NCI-H2196 treated with DMSO at 0.1 percent for 48 hours (cell line): ENCODE measurements at regions not wholly inside any gene's neighbourhood (a gene's known extent, or its start where the extent isn't known, plus 50 kb on each side); places are given as distances from the start of the nearest gene placed in this dataset.

Source experiments
- DNase-seq: peaks from one replicate; lab custom pipeline; 2025; ENCODE audit not compliant: unreplicated experiment; lab: John Stamatoyannopoulos, UW

DNA sequence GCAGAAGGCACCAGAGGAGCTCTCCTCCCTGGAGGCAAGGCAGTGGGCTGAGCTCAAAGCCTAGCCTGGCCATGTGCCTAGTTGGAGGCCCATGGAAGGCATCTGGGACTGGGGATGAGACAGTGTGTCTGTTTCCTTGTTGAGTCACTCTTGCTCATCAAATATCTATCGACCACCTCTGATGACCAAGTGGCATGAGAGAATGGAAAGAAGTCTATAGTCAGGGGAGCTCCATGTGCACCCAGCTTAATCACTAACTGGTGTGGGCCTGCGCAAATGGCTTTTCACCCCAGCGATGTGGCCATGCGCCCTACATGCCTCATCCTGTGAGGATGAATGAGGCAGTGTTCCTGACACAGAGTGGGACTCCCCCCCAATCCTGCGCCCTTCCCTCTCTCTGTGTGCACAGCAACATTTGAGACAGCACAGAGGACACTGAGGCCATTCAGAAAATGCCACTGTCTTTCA, 229.9 kb downstream of the RPS24 start:
- DNase-seq = no peak

DNA sequence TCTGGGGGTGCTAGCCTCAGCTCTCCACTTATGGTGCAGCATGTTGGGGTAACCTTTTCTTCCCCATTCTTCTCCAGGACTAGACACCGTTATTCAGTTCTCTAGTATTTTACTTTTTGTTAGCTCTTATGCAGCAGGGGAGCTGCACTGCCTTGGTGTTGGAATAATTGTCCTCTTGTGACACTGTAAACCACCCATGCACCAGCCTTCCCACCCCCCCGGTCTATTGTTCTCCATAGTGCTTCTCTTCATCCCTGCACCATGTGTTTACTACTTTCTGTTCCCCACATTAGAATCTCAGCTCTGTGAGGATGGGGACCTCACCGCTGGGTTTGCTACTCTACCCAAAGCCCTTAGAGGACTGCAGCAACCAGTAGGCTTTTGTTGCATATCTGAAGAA, 230.7 kb downstream of the RPS24 start:
- no peak for DNase-seq

DNA sequence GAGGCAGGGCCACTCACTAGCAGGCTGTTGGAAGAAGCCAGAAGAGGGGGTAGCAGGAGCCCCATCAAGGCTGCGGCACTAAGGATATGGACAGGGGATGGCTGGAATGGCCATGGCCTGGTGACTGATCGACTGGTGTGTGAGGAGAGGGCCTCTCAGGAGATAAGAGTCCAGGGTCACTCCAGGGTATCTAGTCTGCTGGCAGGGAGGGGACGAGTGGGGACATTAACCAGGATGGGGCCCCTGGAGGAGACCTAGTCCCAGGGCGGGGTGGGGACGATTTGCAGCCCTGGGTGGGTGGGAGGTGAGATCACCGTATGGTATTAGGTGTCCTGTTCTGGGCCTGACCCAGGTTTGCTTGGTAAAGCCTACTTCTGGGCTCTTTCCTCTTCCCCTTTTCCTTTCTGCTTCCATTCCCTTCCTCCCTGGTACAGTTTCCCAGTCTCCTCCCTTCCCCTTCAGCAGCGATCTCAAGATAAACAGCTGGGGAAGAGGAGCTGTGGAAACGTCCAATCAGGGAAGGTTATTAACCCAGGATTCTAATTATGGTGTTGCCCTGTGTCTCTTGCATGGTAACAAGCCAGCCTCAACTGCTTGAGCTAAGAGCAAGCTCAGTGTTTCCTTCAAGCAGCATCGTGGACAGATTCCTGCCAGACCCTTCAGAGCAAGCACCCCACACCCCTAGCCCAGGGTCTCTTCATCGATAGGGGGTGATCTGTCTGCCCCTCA, 233.2 kb downstream of the RPS24 start:
- no peak for DNase-seq

DNA sequence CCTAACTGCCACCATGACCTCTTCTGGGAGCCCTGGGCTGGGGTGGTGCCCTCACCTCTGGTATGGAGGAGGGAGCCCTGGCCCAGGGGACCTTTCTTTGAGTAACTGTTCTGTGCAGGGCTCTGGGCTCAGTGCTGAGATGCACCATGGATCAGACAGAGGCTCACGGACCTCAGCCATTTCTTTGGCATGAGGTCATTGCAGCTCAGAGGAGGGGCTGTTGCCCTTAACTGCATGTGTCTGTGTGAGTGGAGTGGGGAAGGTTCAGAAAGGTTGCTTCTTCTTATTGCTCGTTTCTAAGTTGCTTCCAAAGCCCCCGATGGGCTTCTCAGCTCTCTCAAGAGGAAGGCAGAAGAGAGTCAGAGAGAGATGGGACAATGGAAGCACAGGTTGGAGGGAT, 233.9 kb downstream of the RPS24 start:
- DNase-seq = no peak

DNA sequence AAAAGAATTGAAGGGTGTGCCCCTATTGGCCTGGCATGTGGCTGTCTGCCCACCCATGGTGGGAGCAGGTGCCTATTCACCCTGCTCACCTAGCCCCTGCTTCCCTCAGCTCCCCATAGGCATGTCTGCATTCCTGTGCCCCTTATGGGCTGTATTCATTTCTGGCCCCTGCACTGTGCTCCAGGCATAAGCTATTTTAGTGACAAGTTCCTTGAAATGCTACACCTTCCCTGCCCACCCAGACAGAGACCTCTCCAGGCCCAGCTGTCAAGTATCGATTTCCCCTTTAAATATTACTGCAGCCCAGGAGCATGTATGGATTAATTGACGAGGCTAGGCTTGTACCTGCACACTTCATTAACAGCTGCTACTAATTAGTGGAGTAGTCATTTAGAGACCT, 235.4 kb downstream of the RPS24 start:
- DNase-seq = no peak

DNA sequence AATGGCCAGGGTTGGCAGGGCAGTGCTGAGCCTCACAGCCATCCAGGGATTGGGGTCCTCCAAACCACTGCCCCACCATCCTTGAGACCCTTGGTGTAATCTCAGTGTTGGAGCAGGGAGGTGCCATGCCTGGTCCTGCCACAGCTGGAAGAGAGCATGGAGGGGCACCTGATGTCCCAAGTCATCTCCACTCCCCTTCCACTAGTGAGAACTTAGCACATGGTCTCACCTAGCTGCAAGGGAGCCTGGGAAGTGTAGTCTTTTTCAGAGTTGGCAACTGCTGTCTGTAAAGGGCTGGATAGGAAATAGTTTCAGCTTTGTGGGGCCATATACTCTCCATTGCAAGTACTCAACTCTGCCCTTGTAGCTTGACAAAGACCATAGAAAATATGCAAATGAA, 238.7 kb downstream of the RPS24 start:
- DNase-seq = no peak

DNA sequence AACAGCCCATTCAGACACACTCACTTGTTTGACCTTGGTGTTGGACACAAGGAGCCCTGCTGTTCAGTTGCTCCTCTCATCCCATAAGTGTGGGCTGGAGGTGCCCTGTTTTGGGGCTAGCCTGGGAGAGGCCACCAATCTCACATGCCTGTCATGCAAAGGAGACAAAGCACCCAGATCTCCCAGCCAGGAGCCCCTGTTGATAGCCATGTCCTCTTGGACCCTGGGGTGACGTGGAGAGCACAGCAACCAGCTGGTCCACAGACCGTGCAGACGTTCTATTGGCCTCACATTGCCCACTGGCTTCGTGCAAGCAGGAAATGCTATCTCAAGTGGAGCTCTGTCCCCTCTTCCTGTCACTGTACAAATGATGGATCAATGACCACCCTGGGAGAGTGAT, 240.8 kb downstream of the RPS24 start:
- no peak for DNase-seq

DNA sequence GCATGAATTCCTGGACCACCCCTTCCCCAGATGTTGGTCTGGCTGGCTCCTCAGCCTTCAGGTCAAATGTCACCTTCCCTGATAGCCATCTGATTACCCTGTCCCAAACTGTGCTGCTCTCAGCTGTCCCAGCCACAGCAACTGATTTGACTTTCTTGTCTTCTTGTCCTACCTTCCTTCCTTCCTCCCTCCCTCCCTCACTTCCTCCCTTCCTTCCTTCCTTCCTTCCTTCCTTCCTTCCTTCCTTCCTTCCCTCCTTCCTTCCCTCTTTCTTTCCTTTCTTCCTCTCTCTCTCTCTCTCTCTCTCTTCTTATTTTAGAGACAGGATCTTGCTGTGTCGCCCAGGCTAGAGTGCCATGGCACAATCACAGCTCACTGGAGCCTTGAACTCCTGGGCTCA, 242.5 kb downstream of the RPS24 start:
- DNase-seq = no peak

DNA sequence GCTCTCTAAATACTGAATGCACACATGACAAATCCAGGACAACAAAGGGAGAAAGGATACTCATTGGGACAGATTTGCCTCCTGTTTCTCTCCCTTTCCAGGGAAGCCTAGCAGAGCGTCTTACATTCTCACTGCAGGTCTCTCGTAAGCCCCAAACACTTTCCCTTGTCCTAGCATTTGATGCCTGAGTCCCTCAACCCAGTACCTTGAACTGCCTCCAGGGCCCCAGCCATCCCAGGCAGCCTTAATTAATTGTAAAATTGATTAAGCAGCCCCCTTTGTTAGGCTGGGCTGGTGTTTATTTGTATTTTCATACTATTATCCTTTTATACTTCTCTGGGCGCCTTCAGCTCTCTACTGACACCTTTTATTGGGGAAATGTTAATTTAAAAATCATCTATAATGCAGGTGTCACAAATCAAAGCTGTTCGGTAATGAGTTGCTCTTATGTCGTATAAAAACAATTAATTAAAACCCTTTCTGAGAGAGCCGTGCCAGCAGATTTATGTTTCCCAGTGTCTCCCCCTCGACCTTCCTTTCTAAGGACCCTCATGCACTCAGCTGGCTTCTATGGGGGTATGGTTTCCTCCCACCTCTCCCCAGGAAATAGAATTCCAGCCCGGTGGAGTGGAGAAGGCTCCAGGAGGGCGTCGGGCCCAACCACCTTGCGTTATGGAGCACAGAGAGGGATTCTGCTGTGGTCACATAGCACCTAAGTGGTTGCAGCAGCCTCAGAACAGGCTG, 243.8 kb downstream of the RPS24 start:
- DNase-seq = no peak

DNA sequence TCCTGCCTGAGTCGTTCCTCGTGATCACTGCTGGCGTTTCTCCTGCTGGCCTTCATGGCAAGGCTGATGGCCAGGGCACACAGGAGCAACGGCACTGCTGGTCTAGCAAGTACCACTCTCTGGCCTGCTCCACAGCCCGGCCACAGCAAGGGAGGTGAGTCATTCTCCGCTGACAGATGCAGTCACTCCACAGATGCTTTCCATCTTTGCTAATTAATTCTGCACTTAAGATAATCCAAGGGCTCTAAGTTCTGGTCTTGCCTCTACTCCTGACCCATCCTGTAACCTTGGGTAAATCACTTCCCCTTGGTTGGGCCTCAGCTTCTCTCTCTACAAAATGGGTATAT, 244.4 kb downstream of the RPS24 start:
- no peak for DNase-seq

DNA sequence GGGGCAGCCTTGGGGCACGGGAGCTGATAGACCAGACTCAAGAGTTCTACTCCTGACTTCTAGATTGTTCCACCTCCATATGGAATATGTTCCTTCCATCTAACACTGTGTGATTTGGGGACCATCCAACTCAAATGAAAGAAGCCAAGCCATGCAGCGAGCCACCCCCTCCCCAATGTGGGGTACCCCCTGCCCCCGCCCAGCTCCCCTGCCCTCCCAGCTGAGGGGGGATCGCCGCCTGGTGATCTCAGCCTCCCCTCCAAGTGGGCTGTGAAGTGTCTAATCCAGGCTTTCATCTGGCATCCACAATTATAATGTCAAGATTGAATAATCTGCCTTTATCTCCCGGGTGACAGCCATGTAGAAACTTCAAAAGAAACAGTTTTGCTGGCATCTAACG, 246.1 kb downstream of the RPS24 start:
- no peak for DNase-seq

DNA sequence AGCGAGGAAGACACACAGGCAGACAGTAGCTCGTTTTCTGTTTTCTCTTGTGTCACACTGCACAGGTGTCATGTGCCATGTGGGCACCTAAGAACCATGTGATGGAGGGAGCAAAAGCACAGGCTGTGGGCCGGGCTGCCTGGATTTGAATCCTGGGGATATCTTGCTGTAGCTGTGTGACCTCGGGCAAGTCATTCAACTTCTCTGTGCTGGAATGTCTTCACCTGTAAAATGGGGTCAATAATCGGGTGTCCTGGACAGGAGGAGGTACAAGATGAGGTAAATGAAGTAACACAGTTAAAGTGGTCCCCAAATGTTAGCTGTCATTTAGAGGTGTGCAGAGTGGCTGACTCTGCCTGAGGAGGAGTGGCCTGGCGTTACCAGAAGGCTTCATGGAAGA, 246.9 kb downstream of the RPS24 start:
- DNase-seq = no peak

DNA sequence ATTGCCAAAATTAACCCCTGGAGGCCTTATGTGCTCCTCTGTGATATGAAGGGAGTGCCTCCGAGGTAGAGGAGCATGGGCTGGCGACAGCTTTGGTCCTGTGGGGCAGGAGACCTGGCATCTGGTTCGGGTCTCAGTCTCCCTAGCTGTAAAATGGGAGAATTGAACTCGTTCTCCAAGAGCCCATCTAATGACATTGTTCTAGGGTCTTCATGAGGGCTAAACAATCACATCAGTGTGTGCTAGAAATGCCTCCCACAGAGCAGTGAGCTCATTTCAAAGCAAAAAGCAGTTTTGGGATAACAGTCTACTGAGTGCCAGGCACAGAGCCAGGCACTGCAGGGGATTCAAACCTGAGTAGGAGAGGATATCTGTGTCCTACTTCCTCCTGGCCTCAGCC, 248.0 kb downstream of the RPS24 start:
- no peak for DNase-seq

DNA sequence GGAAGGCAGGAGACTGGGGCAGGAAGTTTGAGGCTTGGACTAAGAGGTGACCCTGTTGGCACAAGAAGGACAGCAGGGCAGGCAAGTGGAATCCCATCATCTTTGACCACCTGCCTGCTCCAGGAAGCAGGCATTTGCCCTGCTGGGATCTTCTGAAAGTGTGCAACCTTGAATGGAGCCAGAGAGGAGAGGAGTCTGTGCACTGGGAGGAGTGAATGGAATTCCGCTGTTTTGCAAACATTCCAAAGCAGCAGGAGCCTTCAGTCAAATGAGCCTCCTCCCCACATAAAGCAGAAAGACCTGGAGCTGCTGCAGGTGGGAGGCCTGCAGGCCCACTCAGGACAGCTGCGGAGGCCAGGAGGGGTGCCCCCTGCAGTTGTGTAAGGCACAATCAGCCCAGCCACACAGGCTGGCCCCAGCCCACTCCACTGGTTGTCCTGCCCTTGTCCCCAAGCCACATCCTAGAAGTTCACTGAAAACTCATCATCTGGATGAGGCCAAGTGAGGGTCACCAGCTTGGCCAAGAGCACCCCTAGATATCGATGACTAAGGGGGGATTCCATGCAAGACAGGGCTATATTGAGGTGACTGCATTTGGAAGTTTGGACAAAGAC, 249.5 kb downstream of the RPS24 start:
- no peak for DNase-seq

DNA sequence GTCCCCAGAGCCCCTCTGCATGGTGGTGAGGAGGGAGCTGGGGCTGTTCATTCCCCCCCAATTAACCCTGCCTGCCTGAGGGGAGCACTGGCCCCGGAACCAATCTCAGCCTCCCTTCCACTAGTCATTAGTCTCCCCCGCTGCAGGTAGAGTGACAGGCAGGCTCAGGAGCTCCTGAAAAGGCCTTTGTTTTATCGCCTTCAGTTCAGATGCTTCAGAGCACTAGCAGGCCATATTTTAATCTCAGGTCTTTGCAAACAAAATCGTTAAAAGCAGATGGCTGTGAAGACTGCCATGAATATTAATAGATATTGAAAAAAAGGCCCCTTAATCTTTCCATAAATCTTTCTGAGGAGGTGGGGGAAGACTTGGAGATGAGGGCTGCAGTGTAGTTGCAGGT, 250.7 kb downstream of the RPS24 start:
- no peak for DNase-seq

DNA sequence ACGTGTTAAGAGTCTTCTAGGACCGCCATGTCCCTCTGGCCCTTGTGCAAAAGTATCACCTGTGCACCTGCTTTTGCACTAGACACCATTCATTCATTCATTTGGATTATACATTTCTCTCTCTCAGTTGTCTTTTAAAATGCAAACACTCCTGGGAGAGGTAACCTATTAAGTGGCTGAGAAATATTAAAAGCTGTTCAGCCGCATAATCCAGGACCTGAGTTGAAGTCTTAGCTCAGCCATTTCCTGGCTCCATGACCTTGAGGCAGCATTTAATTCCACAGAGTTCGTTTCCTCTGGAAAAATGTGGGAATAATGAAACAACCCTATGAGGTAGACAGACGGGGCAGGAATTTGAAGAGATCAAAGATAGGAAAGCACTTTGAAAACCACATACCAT, 251.6 kb downstream of the RPS24 start:
- no peak for DNase-seq

DNA sequence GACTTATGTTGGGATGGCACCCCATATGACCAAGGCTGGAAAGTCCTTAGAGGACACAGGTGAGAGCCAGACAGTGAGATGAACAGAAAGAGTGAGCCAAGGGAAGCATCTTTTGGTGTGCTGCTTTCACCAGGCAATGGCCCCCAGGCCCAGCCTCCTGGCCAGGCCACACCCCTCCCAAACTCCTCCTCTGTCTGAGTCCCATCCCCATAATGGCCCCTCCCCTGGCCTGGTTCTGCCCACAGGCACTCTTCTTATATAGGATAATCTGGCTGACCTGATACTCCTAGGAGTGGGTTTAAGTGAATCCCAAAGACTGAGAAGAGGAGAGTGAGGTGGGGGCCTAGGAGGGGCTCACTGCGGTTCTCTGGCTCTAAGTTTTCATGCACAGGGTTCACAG, 252.5 kb downstream of the RPS24 start:
- no peak for DNase-seq

DNA sequence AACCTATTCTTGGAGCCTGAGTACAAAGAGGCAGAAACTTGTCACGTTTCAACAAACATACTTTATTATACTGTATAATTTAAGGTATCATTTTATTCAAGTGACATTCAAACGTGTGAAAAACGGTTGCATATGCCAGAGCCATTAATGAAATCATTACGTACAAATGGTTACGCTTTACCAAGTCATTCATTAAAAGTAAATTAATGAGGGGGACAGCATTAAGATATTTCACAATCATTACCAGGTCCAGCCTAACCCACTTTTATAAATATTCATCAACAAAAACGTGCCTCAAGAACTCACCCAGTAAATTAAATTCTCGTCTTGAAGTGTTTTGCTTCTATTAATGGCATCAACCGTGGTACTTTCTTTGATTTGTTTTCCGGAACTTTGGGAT, 253.0 kb downstream of the RPS24 start:
- no peak for DNase-seq

DNA sequence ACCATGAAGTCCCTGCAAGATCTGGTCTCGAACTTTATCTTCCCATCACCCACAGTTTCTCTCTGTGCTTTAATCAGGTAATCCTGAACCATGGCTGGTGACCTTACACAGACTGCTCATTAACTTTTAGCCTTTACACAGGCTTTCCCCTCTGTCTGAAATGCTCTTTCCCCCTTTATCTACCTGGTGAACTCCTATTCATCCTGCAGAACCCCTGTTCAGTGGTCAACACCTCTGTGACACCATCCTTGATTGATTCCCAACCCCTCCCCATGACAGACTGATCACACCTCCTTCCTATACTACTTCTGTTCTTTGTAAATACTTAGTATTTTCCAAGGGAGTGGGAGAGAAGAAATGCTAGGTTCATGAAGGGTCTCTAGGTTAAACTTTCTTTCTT, 254.0 kb downstream of the RPS24 start:
- no peak for DNase-seq

DNA sequence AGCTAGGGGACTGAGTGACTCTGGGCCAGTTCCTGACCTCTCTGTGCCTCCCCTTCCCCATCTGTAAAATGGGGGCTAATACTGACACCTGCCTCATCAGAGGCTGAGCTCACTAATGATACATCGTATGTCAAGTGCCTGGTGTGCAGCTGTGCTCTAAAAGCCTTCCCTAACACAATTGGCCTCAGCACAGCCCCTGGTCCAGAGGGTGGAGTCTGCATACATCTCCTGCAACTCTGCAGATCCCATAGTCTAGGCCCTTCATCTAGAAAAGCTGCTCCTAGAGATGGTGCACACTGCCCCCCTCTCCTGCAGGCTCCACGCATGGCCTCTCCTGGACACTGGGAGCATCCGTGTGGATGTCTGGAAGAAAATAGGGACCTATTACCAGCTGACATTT, 255.0 kb downstream of the RPS24 start:
- no peak for DNase-seq

DNA sequence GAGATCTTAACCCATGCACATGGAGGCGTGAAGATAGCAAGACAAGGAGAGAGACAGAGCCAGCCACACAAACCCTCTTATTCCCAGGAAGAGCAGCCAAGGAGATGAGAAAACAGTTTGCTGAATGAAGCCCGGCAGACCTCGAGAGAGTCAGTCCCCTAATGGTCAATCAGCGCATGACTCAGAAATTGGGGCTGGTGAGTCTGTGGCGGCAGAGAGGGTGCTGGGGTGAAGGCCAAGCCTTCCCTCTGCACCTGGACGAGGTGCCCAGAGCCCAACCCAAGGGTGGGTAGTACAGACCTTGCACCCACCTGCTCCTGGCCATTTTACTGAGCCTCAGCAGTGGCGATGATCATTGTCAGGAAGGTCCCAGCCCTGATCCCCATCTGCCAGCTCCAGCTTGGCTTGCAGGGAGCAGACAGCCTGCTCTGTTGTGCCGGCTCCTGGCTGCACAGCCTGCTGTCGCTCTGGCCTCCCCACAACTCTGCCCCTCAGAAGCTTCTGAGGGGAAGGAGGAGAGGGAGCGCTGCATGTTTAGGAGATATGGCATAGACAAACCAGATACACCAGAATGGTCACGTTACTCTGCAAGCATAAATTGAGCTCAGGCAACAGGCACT, 256.6 kb downstream of the RPS24 start:
- no peak for DNase-seq

DNA sequence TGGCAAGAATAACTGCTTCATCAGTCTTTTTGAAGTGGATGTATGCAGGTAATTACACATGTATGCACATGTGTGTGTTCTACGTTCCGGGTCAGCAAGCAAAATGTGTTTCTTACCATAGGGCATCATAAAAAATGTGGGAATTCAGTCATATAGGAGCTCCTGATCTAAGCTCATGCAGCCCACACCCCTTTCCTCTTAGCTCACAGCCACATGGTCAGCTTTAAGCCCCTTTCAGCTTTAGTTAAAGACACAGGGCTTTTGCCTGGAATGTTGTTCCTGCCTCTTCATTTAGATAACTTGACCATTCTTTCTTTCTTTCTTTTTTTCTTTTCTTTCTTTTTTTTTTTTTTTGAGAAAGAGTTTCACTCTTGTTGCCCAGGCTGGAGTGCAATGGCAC, 258.1 kb downstream of the RPS24 start:
- no peak for DNase-seq
